Activated CD8-positive, alpha-beta T cell treated with anti-CD3 and anti-CD28 coated beads for 36 hours (primary cell): ENCODE measurements at regions not wholly inside any gene's neighbourhood (a gene's known extent, or its start where the extent isn't known, plus 50 kb on each side); places are given as distances from the start of the nearest gene placed in this dataset.

Experiments used
- ATAC-seq: fragments of 200-7000 bp; cut with Tn5 transposase; one replicate; pipeline ENCODE4 v1.10.0; 2021; ENCODE audit warnings: mild to moderate bottlenecking, moderate library complexity
- CTCF ChIA-PET: fragments of 350-600 bp; sonication (Branson Sonifier 250); formaldehyde crosslinking; loops from one replicate; lab custom pipeline; 2021; ENCODE audit warnings: antibody characterized with exemption; lab: Charles Lee
- POLR2A ChIA-PET: fragments of 350-600 bp; sonication (Branson Sonifier 250); formaldehyde crosslinking; loops from one replicate; lab custom pipeline; 2021; ENCODE audit warnings: antibody characterized with exemption; lab: Charles Lee
- DNase-seq: peaks from one replicate; pipeline ENCODE4 v3.0.0-alpha.2; 2020
- H3K27ac Mint-ChIP-seq: one replicate; pipeline ENCODE4 v1.8.0; 2021; ENCODE audit warnings: mild to moderate bottlenecking, mixed read lengths
- H3K27me3 Mint-ChIP-seq: one replicate; pipeline ENCODE4 v1.8.0; 2021; ENCODE audit warnings: mixed read lengths
- H3K36me3 Mint-ChIP-seq: one replicate; pipeline ENCODE4 v1.8.0; 2021; ENCODE audit warnings: low read depth, mixed read lengths
- H3K4me1 Mint-ChIP-seq: one replicate; pipeline ENCODE4 v1.8.0; 2021; ENCODE audit warnings: low read depth, mixed read lengths
- H3K4me3 Mint-ChIP-seq: one replicate; pipeline ENCODE4 v1.8.0; 2021; ENCODE audit warnings: mild to moderate bottlenecking, moderate library complexity, mixed read lengths
- H3K9me3 Mint-ChIP-seq: one replicate; pipeline ENCODE4 v1.8.0; 2021; ENCODE audit warnings: mixed read lengths
- intact Hi-C: fragments of 100-400 bp; cut with micrococcal nuclease; formaldehyde crosslinking; loops from one replicate; pipeline ENCODE4 v1.10.0; 2022
- TF ChIP-seq, protein P1 (sequence below): fragments of 200-600 bp; IDR thresholded peaks from one replicate; pipeline ENCODE4 v1.8.0; 2022; ENCODE audit warnings: antibody characterized with exemption, mild to moderate bottlenecking

DNA sequence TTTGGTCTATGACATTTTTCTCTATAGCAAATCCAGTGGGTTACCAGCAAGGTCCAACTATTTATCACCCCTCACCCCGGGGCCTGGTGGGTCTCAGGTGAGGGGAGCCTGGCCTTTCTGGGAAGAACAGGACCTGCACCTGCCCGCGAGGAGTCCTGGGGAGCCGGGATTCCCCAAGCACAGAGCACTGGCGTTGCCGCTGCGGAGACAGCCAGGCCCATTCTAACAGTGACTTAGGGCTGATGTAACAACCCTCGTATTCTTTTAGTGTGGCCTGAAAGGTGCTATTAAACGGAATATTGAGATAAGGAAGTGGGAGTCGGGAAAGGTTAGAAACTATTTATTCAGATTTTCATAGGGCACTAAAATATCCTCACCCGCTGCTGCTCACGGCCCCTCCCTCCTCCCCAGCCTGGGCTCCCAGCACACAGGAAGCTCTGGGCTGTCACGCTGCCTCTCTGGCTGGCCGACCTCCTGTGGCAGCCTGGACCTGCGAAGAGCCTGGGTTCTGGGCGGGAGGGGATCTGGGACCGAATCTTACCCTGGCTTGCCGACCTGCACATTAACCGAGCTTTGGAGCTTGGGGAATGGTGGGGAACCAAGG lies 141.2 kb downstream of the MIAT start:
- DNase-seq (no peak), ATAC-seq (no peak)
- Mint-ChIP-seq H3K36me3 (peaks cover 10% of the 10 kb centered on the region), H3K9me3 (no peaks in the 10 kb centered on the region), H3K4me3 (no peak overlapping the region), H3K4me1 (no peaks in the 10 kb centered on the region), H3K27ac (no peak overlapping the region), H3K27me3 (no peaks in the 10 kb centered on the region)
- CTCF ChIA-PET = no interaction called here
- POLR2A ChIA-PET = no interaction called here
- TF ChIP-seq, protein P1, sequence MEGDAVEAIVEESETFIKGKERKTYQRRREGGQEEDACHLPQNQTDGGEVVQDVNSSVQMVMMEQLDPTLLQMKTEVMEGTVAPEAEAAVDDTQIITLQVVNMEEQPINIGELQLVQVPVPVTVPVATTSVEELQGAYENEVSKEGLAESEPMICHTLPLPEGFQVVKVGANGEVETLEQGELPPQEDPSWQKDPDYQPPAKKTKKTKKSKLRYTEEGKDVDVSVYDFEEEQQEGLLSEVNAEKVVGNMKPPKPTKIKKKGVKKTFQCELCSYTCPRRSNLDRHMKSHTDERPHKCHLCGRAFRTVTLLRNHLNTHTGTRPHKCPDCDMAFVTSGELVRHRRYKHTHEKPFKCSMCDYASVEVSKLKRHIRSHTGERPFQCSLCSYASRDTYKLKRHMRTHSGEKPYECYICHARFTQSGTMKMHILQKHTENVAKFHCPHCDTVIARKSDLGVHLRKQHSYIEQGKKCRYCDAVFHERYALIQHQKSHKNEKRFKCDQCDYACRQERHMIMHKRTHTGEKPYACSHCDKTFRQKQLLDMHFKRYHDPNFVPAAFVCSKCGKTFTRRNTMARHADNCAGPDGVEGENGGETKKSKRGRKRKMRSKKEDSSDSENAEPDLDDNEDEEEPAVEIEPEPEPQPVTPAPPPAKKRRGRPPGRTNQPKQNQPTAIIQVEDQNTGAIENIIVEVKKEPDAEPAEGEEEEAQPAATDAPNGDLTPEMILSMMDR = no peak
- intact Hi-C loops = no loop called here

DNA sequence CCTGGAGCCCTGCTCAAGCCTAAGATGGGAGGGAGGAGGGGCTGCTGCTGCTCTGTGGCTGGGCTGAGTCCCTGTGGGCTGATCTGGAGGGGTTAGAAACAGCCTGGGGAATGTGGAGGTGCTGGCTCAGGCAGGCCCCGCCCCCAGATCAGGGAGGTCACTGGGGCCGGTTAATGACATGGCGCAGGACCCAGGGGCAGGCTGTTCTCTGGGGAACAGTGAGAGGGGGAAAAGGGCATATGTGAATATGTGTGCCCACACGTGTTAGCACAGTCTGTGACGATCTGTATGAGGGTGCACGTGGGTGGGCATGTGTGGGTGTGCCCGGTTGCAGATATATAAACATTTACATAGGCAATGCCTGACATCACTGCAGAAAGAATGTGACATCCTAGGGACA lies 143.5 kb downstream of the MIAT start:
- POLR2A ChIA-PET = no interaction called here
- ATAC-seq (no peak), DNase-seq (no peak)
- no peaks in the 10 kb centered on the region for H3K36me3 Mint-ChIP-seq
- H3K27me3 Mint-ChIP-seq = no peaks in the 10 kb centered on the region
- no peak overlapping the region for H3K27ac Mint-ChIP-seq
- intact Hi-C loops = no loop called here
- no peaks in the 10 kb centered on the region for H3K4me1 Mint-ChIP-seq
- TF ChIP-seq, protein P1 = no peak
- CTCF ChIA-PET = no interaction called here
- H3K4me3 Mint-ChIP-seq = no peak overlapping the region
- no peaks in the 10 kb centered on the region for H3K9me3 Mint-ChIP-seq

DNA sequence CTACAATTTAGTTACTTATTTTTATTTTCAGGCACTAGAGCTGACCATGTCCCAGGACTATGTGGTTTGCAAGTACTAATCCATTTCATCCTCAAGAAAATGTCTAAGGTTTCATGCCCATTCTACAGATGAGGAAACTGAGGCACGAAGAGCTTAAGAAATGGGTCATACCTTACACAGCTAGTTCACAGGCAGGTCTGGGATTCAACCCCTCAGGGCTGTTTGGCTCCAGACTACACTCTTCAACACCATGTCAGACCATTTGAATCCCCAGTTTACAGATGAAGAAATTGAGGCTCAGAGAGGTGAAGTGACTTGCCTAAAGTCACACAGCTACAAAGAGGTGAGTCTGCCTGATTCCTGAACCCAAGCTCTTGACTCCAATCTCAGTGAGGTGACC lies 144.1 kb downstream of the MIAT start:
- ChIA-PET CTCF (interaction anchor here (0.8 kb wide), 1 partner anchor 23 kb away, joined by 3 read pairs; no protein-coding TSS in a partner anchor), POLR2A (no interaction called here)
- Mint-ChIP-seq H3K27ac (no peak overlapping the region), H3K9me3 (no peaks in the 10 kb centered on the region), H3K4me3 (no peak overlapping the region), H3K27me3 (no peaks in the 10 kb centered on the region), H3K4me1 (no peaks in the 10 kb centered on the region), H3K36me3 (no peaks in the 10 kb centered on the region)
- TF ChIP-seq, protein P1 = no peak
- DNase-seq = no peak
- ATAC-seq = no peak
- intact Hi-C loops = no loop called here

DNA sequence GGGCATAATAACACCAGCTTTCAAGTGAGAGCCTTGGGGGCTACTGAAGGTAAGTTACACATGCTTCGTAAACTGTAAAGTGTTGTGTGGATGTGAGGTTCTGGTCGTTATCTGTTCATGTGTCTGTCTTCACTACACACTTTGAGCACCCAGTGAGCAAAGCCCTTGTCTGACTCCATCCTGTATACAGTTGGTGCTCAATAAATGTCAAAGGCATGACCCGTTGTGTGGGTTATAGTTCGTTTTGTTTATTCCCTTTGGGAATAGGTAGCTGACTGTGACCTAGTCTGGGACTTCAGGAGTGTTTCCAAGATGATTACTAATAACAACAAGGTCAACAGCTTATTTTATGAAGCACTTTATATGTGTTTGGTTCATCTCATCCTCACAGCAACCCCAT lies 146.9 kb downstream of the MIAT start:
- H3K27me3 Mint-ChIP-seq = no peaks in the 10 kb centered on the region
- no peaks in the 10 kb centered on the region for H3K36me3 Mint-ChIP-seq
- no peaks in the 10 kb centered on the region for H3K4me1 Mint-ChIP-seq
- no peaks in the 10 kb centered on the region for H3K9me3 Mint-ChIP-seq
- DNase-seq (no peak), ATAC-seq (no peak)
- no peak overlapping the region for H3K4me3 Mint-ChIP-seq
- TF ChIP-seq, protein P1 = no peak
- intact Hi-C loops = no loop called here
- POLR2A ChIA-PET = no interaction called here
- no peak overlapping the region for H3K27ac Mint-ChIP-seq
- CTCF ChIA-PET = no interaction called here

DNA sequence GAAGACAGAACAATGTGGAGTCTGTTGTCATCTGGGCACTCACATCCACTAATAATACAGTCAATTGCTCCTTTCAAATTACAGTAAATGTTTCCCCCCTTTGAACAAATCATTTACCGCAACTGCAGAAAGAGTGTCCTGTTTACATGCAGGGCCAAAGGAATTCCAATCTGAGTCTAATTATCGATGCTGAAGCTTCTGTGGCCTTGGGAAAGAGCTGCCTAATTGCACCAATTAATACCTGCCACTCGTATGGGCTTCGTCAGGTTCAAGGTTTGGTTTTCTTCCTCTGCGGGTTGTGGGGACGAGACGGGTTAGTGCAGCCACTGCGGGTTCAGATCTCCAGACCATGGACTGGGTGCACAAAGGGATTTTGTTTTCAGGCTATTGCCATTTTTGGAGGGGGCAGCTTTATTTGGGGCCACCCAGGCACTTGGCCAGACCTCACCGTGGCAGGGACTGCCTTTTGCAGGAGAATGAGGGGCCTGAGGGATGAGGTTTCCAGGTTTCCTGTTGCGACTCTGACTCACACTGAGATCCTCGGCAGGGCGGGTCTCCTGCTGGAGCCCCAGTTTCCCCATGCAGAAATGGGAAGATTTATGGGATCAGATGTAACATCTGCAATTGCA lies 147.6 kb downstream of the MIAT start:
- no peaks in the 10 kb centered on the region for H3K9me3 Mint-ChIP-seq
- H3K27me3 Mint-ChIP-seq = no peaks in the 10 kb centered on the region
- TF ChIP-seq, protein P1 = no peak
- no peak for ATAC-seq
- ChIA-PET CTCF (no interaction called here), POLR2A (no interaction called here)
- no peak overlapping the region for H3K4me3 Mint-ChIP-seq
- no peak overlapping the region for H3K27ac Mint-ChIP-seq
- intact Hi-C loops = no loop called here
- no peaks in the 10 kb centered on the region for H3K4me1 Mint-ChIP-seq
- no peaks in the 10 kb centered on the region for H3K36me3 Mint-ChIP-seq
- no peak for DNase-seq
